ENCODE measurements at regions not wholly inside any gene's neighbourhood (a gene's known extent, or its start where the extent isn't known, plus 50 kb on each side); places are given as distances from the start of the nearest gene placed in this dataset.

GRCh38 chr4:8703857-8704495 lies 111.4 kb downstream of the CPZ start:
- Histone ChIP-seq H3K9me3 (ENCODE audit: control insufficient read depth, low read length) (no peaks in the 10 kb centered on the region), H3K36me3 (ENCODE audit: control insufficient read depth, insufficient read depth, low read length) (no peaks in the 10 kb centered on the region), H3K4me1 (ENCODE audit: control insufficient read depth, insufficient read depth, low read length) (peaks cover 40% of the 10 kb centered on the region), H3K27ac (ENCODE audit: insufficient read depth, low read depth, low read length, poor library complexity, severe bottlenecking) (no peak overlapping the region), H3K27me3 (ENCODE audit: control insufficient read depth, insufficient read depth, low read length, poor library complexity, severe bottlenecking) (peaks cover 10% of the 10 kb centered on the region), H3K4me3 (ENCODE audit: insufficient read depth, low read depth, low read length) (no peak overlapping the region)
- WGBS, 2 experiments: 83% methylated on average over 11 of the region's 11 CpGs

GRCh38 chr4:8703401-8703696 lies 110.8 kb downstream of the CPZ start:
- no peaks in the 10 kb centered on the region for H3K36me3 ChIP-seq (ENCODE audit: control insufficient read depth, insufficient read depth, low read length)
- no peaks in the 10 kb centered on the region for H3K9me3 ChIP-seq (ENCODE audit: control insufficient read depth, low read length)
- H3K27me3 ChIP-seq (ENCODE audit: control insufficient read depth, insufficient read depth, low read length, poor library complexity, severe bottlenecking): peaks cover 10% of the 10 kb centered on the region
- WGBS, 2 experiments: 76 to 79% methylated on average over 4 of the region's 4 CpGs
- H3K27ac ChIP-seq (ENCODE audit: insufficient read depth, low read depth, low read length, poor library complexity, severe bottlenecking): no peak overlapping the region
- H3K4me1 ChIP-seq (ENCODE audit: control insufficient read depth, insufficient read depth, low read length): peaks cover 40% of the 10 kb centered on the region
- H3K4me3 ChIP-seq (ENCODE audit: insufficient read depth, low read depth, low read length): no peak overlapping the region

DNA sequence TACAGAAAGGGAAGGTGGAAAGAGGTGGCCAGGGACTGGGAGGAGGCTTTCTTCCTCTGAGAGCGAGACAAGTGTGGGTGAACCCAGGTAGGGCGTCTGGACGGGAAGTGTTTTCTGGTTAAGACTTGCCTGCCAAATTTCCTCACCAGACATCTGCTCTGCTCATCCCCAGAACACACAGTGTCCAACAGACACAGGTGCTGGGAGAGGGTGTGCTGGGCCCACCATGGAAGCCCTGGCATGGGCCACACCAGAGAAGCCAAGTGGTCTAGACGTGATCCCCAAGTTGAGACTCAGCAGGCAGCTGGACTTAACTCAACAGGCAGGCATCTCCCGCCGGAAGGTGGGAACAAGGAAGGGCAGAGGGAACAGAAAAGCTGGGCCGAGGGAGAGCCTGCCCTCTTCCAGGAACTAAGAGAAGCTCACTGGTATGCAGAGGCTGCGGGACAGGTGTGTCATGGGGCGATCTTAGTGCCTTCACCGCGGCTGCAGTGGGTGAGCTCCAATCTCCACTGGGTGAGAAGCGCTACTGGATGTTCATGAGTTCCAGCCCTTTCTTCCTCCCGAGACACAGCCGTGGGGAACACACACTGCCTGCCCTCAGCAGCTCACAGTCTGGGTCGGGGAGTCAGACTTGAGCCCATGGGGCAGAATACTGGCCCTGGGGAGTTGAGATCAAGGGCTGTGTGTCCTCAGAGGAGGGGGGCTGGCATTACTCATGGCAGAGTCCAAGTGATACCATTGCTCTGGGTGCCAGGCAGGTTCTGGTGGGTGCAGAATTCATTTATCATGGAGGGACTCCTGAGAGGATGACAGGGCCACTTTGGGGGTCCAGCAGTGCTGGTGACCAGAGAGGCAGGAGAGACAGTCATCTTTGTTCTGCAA lies 110.2 kb downstream of the CPZ start:
- Histone ChIP-seq H3K4me1 (ENCODE audit: control insufficient read depth, insufficient read depth, low read length) (peaks cover 40% of the 10 kb centered on the region), H3K27me3 (ENCODE audit: control insufficient read depth, insufficient read depth, low read length, poor library complexity, severe bottlenecking) (peaks cover 10% of the 10 kb centered on the region), H3K9me3 (ENCODE audit: control insufficient read depth, low read length) (no peaks in the 10 kb centered on the region), H3K36me3 (ENCODE audit: control insufficient read depth, insufficient read depth, low read length) (no peaks in the 10 kb centered on the region), H3K4me3 (ENCODE audit: insufficient read depth, low read depth, low read length) (no peak overlapping the region), H3K27ac (ENCODE audit: insufficient read depth, low read depth, low read length, poor library complexity, severe bottlenecking) (no peak overlapping the region)
- 89 to 91% methylated on average over 15 of the region's 15 CpGs for WGBS, 2 experiments

DNA sequence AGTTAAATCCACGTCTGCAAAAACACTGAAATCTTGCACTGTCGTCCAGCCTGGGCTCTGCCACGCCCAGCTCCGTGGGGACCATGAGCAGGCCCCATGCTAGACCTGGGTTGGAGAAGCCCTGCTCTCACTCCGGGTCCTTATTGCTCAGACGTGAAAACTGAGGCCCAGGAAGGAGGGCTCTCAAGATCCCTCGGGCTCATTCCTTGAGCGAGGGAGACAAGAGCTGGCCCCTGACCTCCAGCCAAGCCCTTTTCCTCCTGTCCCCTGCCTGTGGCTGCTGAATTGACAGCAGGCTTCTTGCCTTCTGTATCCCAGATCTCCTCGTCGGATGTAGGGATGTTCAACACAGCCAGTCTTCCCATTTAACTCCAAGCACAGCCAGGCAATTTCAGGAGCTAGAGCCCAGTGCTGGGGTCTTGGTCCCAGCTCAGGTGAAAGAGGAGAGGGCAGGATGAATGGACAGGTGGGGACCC lies 109.5 kb downstream of the CPZ start:
- peaks cover 5% of the 10 kb centered on the region for H3K27me3 ChIP-seq (ENCODE audit: control insufficient read depth, insufficient read depth, low read length, poor library complexity, severe bottlenecking)
- H3K9me3 ChIP-seq (ENCODE audit: control insufficient read depth, low read length): no peaks in the 10 kb centered on the region
- H3K27ac ChIP-seq (ENCODE audit: insufficient read depth, low read depth, low read length, poor library complexity, severe bottlenecking): no peak overlapping the region
- no peak overlapping the region for H3K4me3 ChIP-seq (ENCODE audit: insufficient read depth, low read depth, low read length)
- H3K4me1 ChIP-seq (ENCODE audit: control insufficient read depth, insufficient read depth, low read length): peaks cover 35% of the 10 kb centered on the region
- no peaks in the 10 kb centered on the region for H3K36me3 ChIP-seq (ENCODE audit: control insufficient read depth, insufficient read depth, low read length)
- 86 to 88% methylated on average over 10 of the region's 10 CpGs for WGBS, 2 experiments

GRCh38 chr4:8701126-8702019 lies 108.8 kb downstream of the CPZ start:
- Histone ChIP-seq H3K9me3 (ENCODE audit: control insufficient read depth, low read length) (no peaks in the 10 kb centered on the region), H3K36me3 (ENCODE audit: control insufficient read depth, insufficient read depth, low read length) (no peaks in the 10 kb centered on the region), H3K4me3 (ENCODE audit: insufficient read depth, low read depth, low read length) (no peak overlapping the region), H3K27me3 (ENCODE audit: control insufficient read depth, insufficient read depth, low read length, poor library complexity, severe bottlenecking) (no peaks in the 10 kb centered on the region), H3K27ac (ENCODE audit: insufficient read depth, low read depth, low read length, poor library complexity, severe bottlenecking) (no peak overlapping the region), H3K4me1 (ENCODE audit: control insufficient read depth, insufficient read depth, low read length) (peaks cover 28% of the 10 kb centered on the region)
- 91% methylated on average over 22 of the region's 22 CpGs for WGBS, 2 experiments

- Histone ChIP-seq H3K4me1 (ENCODE audit: control insufficient read depth, insufficient read depth, low read length) (peaks cover 20% of the 10 kb centered on the region), H3K36me3 (ENCODE audit: control insufficient read depth, insufficient read depth, low read length) (no peaks in the 10 kb centered on the region), H3K9me3 (ENCODE audit: control insufficient read depth, low read length) (no peaks in the 10 kb centered on the region), H3K27me3 (ENCODE audit: control insufficient read depth, insufficient read depth, low read length, poor library complexity, severe bottlenecking) (no peaks in the 10 kb centered on the region), H3K27ac (ENCODE audit: insufficient read depth, low read depth, low read length, poor library complexity, severe bottlenecking) (no peak overlapping the region), H3K4me3 (ENCODE audit: insufficient read depth, low read depth, low read length) (no peak overlapping the region)
- WGBS, 2 experiments: 83 to 87% methylated on average over 17 of the region's 17 CpGs
Observed at GRCh38 chr4:8700531-8700930, 108.0 kb downstream of the CPZ start.

DNA sequence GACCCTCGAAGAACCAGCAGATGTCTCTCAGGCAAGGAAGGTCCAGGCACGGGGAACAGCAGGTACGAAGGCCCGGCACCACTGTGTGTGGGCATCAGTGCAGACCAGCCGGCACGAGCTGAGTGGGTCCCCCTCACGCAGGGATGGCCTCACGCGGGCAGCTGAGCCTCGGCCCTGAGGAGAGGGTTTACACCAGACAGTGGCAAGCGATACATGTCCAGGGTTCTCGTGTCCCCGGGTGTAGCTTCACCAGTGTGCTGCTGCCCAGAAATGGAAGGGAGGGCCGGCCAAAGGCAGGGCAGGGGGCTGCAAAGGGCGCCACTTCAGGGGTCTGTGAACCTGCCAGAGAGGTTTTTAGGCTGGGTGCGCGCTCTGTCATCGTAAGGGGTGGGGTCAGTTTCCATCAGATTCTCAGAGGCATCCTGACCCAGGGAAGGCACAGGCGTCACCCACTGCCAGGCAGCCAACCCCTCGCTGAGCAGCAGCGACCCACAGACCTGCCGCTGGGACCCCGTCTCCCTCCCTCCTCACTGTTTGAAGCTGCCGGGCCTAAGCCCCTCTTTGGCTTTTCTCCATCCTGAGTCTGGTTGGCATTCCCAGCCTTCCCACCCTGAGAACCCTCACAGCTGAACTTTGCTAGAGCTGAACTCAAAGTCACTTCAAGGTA lies 107.0 kb downstream of the CPZ start:
- no peaks in the 10 kb centered on the region for H3K9me3 ChIP-seq (ENCODE audit: control insufficient read depth, low read length)
- WGBS, 2 experiments: 92 to 93% methylated on average over 24 of the region's 24 CpGs
- no peak overlapping the region for H3K27ac ChIP-seq (ENCODE audit: insufficient read depth, low read depth, low read length, poor library complexity, severe bottlenecking)
- no peaks in the 10 kb centered on the region for H3K27me3 ChIP-seq (ENCODE audit: control insufficient read depth, insufficient read depth, low read length, poor library complexity, severe bottlenecking)
- peaks cover 11% of the 10 kb centered on the region for H3K4me1 ChIP-seq (ENCODE audit: control insufficient read depth, insufficient read depth, low read length)
- H3K36me3 ChIP-seq (ENCODE audit: control insufficient read depth, insufficient read depth, low read length): no peaks in the 10 kb centered on the region
- H3K4me3 ChIP-seq (ENCODE audit: insufficient read depth, low read depth, low read length): no peak overlapping the region

- Histone ChIP-seq H3K36me3 (ENCODE audit: control insufficient read depth, insufficient read depth, low read length) (no peaks in the 10 kb centered on the region), H3K4me3 (ENCODE audit: insufficient read depth, low read depth, low read length) (no peak overlapping the region), H3K27ac (ENCODE audit: insufficient read depth, low read depth, low read length, poor library complexity, severe bottlenecking) (no peak overlapping the region), H3K4me1 (ENCODE audit: control insufficient read depth, insufficient read depth, low read length) (peaks cover 5% of the 10 kb centered on the region), H3K9me3 (ENCODE audit: control insufficient read depth, low read length) (no peaks in the 10 kb centered on the region), H3K27me3 (ENCODE audit: control insufficient read depth, insufficient read depth, low read length, poor library complexity, severe bottlenecking) (no peaks in the 10 kb centered on the region)
- WGBS, 2 experiments: 91% methylated on average over 4 of the region's 4 CpGs
Observed at GRCh38 chr4:8699063-8699385, 106.5 kb downstream of the CPZ start.

DNA sequence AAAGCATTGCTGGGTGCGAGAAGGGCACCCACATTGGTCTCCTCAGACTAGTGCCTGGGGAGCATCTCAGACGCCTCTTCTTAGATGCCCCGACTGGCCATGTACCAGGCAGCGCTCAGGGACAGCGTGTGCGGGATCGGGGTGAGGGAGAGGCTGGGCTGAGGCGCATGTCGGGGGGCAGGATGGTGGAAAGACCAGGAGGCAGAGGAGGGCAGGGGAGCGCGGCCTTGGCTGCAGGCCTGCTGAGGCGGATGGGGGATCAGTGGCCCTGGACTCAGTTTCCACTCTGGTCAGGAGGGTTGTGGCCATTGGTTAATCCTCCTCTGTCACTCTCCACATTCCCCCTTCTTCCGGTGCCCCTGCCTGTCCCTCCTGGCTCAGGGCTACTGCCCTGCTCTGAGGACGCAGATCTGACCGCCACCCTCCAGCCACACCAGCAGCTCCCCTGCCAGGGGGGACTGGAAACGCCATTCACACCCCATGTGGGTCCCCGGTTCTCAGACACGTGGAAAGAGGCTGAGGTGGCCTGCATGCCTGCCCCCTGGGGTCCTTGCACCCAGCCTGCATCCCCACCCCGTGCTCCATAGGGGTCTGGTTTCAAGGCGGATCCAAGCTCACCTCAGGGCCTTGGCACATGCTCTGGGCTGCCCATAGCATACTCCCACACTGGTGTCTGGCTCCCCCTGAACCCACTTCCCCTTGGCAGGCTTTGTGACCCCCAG lies 105.9 kb downstream of the CPZ start:
- WGBS, 2 experiments: 92 to 94% methylated on average over 20 of the region's 20 CpGs
- no peak overlapping the region for H3K4me3 ChIP-seq (ENCODE audit: insufficient read depth, low read depth, low read length)

More for the DNA sequence above, 105.9 kb downstream of the CPZ start:
- Histone ChIP-seq H3K36me3 (ENCODE audit: control insufficient read depth, insufficient read depth, low read length) (no peaks in the 10 kb centered on the region), H3K27ac (ENCODE audit: insufficient read depth, low read depth, low read length, poor library complexity, severe bottlenecking) (no peak overlapping the region), H3K27me3 (ENCODE audit: control insufficient read depth, insufficient read depth, low read length, poor library complexity, severe bottlenecking) (no peaks in the 10 kb centered on the region), H3K9me3 (ENCODE audit: control insufficient read depth, low read length) (no peaks in the 10 kb centered on the region), H3K4me1 (ENCODE audit: control insufficient read depth, insufficient read depth, low read length) (peaks cover 4% of the 10 kb centered on the region)

Measured in ectodermal cell (in vitro differentiated cells).